ENCODE measurements at regions not wholly inside any gene's neighbourhood (a gene's known extent, or its start where the extent isn't known, plus 50 kb on each side); places are given as distances from the start of the nearest gene placed in this dataset.

DNA sequence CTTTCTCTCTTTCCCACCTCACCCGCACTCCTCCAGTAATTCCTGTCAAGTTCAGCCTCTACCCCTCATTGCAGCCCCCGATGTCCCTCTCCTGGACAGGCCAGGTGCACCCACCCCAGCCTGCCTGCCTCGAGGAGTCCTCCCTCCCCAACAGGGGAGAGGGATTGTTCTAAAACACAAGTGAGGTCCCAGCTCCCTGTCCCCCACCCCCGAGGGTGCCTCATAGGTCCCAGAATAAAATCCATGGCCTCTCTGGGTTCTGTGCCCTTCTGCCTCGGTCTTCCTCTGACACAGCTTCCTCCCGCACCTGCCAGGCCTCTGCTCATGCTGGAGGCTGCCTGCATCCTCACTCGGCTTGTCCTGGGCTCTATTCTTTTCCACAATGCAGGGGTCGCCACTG lies 720.1 kb downstream of the BRD1 start:
- DNase-seq (ENCODE audit: low spot score): no peak

GRCh38 chr22:49106842-49107152 lies 720.9 kb downstream of the BRD1 start:
- DNase-seq (ENCODE audit: low spot score): no peak

GRCh38 chr22:49106096-49106841 lies 721.4 kb downstream of the BRD1 start:
- no peak for DNase-seq (ENCODE audit: low spot score)

DNA sequence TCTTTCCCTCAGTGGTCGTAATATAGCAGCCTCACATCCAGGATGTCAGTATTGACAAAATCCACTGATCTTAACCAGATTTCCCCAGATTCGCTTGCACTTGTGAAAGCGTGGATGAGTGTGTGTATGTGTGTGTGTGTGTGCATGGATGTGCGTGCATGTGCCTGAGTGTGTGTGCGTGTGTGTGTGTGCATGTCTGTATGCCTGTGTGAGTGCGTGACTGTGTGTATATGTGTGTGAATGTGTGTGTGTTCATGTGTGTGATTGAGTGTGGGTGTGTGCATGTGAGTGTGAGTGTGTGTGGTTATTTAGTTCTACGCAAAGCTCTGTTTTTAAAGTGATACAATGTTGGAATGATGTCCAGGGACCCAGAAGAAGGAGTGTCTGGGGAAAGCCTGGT lies 723.2 kb downstream of the BRD1 start:
- DNase-seq (ENCODE audit: low spot score): no peak

DNA sequence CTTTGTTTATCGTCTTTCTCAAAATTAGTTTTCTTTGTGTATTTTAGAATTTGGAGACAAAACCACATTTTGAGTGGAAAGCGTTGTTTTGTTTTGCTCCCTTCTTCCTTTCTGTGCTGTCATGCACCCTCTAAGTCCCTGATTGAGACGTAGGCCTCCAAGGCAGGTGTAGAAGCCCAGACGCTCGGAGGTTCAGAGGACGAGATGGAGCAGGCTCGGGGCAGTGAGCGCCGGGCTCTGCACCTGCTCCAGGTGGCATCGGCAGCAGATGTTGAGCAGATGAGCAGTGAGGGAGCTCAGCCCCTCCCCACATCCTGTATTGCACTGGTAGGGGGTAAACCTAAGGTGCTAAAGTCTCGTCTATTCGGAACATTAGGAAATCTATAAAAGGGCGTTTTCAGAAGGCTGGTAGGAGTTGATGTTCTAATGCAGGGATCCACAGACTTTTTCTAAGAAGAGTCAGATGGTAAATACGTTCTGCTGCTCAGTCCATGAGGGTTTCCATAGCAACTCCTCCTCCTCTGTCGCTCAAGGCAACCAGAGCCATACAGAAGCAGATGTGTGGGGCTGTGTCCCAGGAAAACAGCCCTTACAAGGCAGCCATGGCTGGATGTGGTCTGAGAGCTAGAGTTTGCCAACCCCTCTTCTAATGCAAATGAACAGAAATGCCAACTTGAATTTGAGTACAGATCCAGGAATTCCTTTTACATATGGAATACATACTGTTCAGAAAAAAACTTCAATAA lies 724.2 kb downstream of the BRD1 start:
- DNase-seq (ENCODE audit: low spot score): no peak

GRCh38 chr22:49102367-49102766 lies 725.3 kb downstream of the BRD1 start:
- DNase-seq (ENCODE audit: low spot score): no peak

- DNase-seq (ENCODE audit: low spot score): no peak
Measured at GRCh38 chr22:49101873-49102272, 725.8 kb downstream of the BRD1 start.

- no peak for DNase-seq (ENCODE audit: low spot score)
Measured at GRCh38 chr22:49101225-49101624, 726.4 kb downstream of the BRD1 start.

GRCh38 chr22:49100773-49101172 lies 726.9 kb downstream of the BRD1 start:
- no peak for DNase-seq (ENCODE audit: low spot score)

- no peak for DNase-seq (ENCODE audit: low spot score)
Measured at GRCh38 chr22:49100316-49100715, 727.4 kb downstream of the BRD1 start.

DNA sequence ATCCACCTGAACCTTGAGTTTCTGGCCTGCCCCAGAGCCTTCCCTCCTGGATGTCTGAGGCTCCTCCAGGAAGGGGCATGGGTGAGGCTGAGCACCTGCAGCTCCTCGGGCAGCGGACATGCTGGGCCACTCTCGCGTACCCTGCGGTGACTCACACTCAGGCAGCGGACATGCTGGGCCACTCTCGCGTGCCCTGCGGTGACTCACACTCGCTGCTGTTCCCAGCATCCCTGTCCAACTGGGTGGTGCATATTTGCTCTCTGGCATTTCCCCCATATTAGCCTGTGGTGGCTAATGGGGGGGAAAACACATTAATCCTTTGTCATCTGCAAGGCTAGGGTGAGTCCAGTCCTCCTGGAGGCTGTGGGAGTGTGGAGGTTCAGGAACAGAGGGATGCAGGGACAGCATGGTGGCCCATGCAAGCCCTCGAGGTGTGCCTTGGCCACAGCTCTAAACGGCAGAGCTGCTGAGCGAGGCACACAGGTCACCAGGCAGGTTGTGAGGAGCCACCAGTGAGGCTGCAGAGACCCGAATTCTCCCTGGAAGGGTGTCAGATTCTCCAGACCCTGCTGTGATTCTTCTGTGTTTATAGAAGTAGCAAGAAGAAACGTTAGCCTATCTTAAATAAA lies 728.1 kb downstream of the BRD1 start:
- DNase-seq (ENCODE audit: low spot score): peak; percentile 37

DNA sequence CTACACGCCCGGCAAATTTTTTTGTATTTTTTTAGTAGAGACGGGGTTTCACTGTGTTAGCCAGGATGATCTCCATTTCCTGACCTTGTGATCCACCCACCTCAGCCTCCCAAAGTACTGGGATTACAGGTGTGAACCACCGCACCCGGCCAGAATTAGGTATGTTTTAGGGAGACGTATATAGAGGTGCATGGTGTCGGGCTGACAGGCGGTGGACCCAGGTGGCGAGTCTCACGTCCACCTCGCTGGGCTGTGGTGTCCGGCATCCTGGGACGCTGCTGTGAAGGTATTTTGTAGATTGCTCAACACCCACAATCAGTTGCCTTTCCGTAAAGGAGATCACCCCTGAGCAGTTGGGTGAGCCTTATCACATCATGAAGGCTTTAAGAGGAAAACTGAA lies 728.6 kb downstream of the BRD1 start:
- no peak for DNase-seq (ENCODE audit: low spot score)

- DNase-seq (ENCODE audit: low spot score): no peak
Measured at GRCh38 chr22:49097966-49098365, 729.7 kb downstream of the BRD1 start.

GRCh38 chr22:49097171-49097925 lies 730.3 kb downstream of the BRD1 start:
- no peak for DNase-seq (ENCODE audit: low spot score)

- DNase-seq (ENCODE audit: low spot score): no peak
Measured at GRCh38 chr22:49096476-49096875, 731.2 kb downstream of the BRD1 start.

DNA sequence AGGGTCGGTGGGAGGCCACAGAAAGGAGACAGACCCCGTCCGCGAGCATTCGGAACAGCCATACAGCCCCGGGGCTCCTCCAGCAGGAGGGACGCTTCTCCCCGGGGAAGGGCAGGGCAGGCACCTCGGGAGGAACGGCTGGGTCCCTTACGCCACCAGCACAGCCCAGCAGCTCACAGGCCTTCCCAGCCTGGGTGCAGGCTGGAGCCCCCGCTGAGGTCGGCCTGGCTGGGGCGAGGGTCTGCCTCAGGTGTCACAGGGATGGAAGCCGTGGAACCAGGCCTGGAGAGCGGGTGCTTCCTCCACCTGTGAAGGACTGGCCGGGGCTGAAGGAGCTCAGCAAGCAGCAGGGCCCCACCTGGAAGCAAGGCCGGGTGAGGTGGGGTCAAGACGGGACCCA lies 732.3 kb downstream of the BRD1 start:
- DNase-seq (ENCODE audit: low spot score): no peak

DNA sequence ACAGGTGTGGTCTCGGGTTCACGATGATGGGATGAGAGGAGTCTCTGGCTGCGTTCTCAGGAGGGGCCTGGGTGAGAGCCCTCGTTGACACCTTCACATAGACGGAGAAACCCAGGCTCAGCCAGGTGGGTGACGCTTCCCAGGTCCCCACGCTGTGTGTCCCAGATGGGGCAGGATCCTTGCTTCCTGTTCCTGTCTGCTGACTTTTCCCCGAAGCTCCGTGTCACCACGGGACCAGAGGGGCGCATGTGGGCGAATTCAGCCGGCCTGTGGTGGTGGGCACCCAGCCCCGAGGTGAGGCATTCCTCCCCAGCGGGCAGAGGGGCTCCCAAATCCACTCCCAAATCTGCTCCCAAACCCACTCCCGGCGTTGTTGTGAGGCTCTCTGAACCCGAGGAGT lies 732.8 kb downstream of the BRD1 start:
- no peak for DNase-seq (ENCODE audit: low spot score)

DNA sequence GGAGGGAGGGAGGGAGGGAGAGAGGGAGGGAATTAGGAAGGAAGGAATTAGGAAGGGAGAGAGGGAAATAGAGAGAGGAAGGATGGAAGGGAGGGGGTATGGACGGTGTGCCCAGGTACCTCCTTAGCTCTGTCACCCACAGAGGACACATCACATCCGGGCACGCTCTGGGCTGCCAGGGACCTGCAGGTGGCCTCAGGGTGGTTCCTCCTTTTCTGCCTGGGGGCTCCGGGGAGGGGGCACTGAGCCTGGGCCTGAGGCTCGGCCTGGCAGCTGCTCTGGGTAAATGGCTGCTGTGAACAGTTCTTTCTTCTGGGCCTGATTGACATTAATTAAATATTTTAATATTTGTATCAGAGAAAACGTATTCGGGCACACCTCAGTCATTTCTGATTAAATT lies 733.5 kb downstream of the BRD1 start:
- DNase-seq (ENCODE audit: low spot score): no peak

DNA sequence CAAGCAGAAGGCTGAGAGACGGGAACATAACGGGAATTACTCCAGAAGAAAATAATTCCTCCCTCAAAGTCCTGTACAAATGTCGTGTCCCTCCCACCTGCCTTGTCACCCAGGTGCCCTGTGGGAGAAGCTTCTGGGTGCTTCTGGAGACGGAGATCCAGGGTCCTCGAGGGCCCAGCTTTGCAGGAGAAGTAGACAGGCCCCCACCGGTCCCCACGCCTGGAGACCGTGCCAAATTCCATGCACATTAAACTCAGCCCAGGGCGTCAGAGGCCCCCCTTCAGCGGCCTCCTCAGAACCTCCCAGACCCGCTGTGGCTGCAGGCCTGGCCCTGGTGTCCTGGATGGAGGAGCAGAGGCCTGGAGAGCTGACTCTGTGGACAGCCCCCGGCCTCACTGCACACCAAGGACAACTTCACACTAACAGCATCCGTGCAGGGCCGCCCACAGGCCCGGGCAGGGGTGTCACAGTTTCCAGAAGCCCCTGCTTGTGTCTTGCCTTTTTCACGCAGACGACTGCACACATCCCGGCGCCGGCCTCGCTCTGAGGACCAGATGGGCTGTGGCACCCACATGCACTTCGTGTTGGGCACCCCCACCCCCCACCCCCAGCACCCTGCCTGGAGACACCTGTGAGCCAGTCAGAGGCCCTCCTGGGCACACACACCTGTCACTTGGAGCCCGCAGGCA lies 734.3 kb downstream of the BRD1 start:
- DNase-seq (ENCODE audit: low spot score): no peak

DNA sequence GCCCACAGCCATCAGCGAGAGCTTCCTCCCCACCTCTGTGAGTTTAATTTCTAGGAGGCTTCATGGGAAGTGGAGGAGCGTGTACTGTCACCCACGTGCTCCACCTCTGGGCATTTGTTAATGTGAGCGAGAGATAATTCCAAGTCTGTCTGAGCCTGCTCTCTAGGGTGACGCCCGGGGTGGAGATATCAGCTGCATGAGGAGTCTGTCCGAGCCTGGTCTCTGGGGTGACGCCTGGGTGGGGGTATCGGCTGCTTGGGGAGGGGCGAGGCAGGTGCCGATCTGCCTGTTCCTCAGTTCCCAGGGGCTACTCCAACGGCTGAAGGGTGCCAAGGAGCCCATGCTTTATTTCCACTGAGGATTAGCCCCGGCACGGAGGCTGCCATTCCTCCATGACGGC lies 735.0 kb downstream of the BRD1 start:
- peak; percentile 5 for DNase-seq (ENCODE audit: low spot score)

DNA sequence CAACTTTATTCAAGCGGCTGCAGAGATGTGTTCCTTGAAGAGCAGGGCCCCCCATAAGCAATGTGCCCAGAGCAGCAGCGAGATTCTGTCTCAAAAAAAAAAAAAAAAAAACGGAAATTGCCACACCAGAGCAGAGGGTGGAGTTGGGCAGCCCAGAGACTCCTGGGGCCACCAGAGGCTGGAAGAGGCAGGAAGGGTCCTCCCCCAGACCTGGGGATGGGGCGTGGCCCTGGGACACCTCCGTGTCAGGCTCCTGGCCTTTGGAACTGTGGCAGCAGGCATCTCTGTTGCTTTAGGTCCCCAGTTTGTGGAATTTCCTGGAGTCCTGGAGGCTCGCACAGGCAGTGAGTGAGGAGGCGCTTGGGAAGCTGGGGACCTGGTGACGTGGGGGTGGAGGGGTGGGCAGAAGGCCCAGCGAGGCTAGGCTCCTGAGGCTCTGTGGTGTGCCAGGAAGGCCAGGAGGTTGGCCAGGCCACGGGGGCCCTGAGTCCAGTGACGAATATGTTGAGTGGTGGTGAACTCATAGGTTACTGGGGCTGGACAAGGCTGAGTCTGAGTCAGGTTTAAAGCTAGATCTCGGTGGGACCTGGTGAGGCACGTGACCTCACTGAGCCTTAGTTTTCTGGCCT lies 735.6 kb downstream of the BRD1 start:
- DNase-seq (ENCODE audit: low spot score): no peak

DNA sequence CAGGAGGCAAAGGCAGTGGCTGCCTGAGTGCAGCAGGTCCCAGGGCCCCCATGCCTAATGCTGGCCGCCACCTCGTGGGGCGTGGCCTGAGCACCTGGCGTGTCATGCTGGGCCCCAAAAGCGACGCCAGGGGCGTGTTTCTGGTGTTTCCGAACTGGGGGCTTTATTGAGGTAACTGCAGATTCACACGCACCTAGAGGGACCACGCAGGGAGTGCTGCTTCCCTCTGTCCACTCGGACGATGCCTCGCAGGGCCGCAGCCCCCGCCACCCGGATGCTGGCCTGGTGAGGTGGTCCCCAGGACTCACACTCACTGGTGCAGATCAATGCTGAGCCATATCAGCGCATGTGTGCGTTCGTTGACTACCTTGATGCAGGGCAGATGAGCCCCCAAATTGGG lies 736.2 kb downstream of the BRD1 start:
- DNase-seq (ENCODE audit: low spot score): no peak

Data from AG08395 (cell line).